SU-DHL-6 (cell line): ENCODE measurements at regions not wholly inside any gene's neighbourhood (a gene's known extent, or its start where the extent isn't known, plus 50 kb on each side); places are given as distances from the start of the nearest gene placed in this dataset.

Experiments used
- CTCF ChIP-seq: fragments of 200-600 bp; sonication (generic); IDR thresholded peaks from one replicate; pipeline ENCODE4 v1.5.1; 2017; ENCODE audit warnings: antibody characterized with exemption, mild to moderate bottlenecking, low read length, moderate library complexity; ENCODE audit not compliant: insufficient read depth, poor library complexity, severe bottlenecking
- EZH2phosphoT487 ChIP-seq: fragments of 200-600 bp; sonication (generic), shearing (Covaris generic); conservative IDR thresholded peaks from 2 replicates; pipeline ENCODE4 v1.6.1; 2018; ENCODE audit warnings: mild to moderate bottlenecking, antibody characterized with exemption, low read length, moderate library complexity, mixed read lengths

GRCh38 chr3:154496978-154497377, 67.0 kb upstream of the GPR149 start:
- TF ChIP-seq CTCF, result no peak
- no peak for TF ChIP-seq EZH2phosphoT487
